ENCODE measurements at regions not wholly inside any gene's neighbourhood (a gene's known extent, or its start where the extent isn't known, plus 50 kb on each side); places are given as distances from the start of the nearest gene placed in this dataset.

- in situ Hi-C loops (cut with HindIII; ENCODE audit: low sequenced_read_pairs): no loop called here
Measured at GRCh38 chr2:236517251-236518031, 52.2 kb upstream of the ACKR3 start.
